ENCODE measurements at regions not wholly inside any gene's neighbourhood (a gene's known extent, or its start where the extent isn't known, plus 50 kb on each side); places are given as distances from the start of the nearest gene placed in this dataset.

- DNase-seq (ENCODE audit: insufficient read length, low spot score) (no peak), FAIRE-seq (no peak)
Measured at GRCh38 chr3:113094337-113095221, 103.8 kb downstream of the GTPBP8 start.

- FAIRE-seq (no peak), DNase-seq (ENCODE audit: insufficient read length, low spot score) (no peak)
Measured at GRCh38 chr3:113096188-113096892, 105.6 kb downstream of the GTPBP8 start.

GRCh38 chr3:113097960-113098447, 107.2 kb downstream of the GTPBP8 start:
- DNase-seq (ENCODE audit: insufficient read length, low spot score) (no peak), FAIRE-seq (no peak)

GRCh38 chr3:113100063-113100462, 109.3 kb downstream of the GTPBP8 start:
- FAIRE-seq = no peak
- DNase-seq (ENCODE audit: insufficient read length, low spot score) = no peak

- no peak for FAIRE-seq
- no peak for DNase-seq (ENCODE audit: insufficient read length, low spot score)
Measured at GRCh38 chr3:113103588-113103987, 107.8 kb upstream of the BOC start.

- FAIRE-seq (no peak), DNase-seq (ENCODE audit: insufficient read length, low spot score) (no peak)
Measured at GRCh38 chr3:113104357-113105092, 106.8 kb upstream of the BOC start.

- no peak for FAIRE-seq
- DNase-seq (ENCODE audit: insufficient read length, low spot score) = no peak
Measured at GRCh38 chr3:113105093-113105449, 106.3 kb upstream of the BOC start.

- DNase-seq (ENCODE audit: insufficient read length, low spot score) (no peak), FAIRE-seq (no peak)
Measured at GRCh38 chr3:113105966-113106660, 105.2 kb upstream of the BOC start.

- no peak for DNase-seq (ENCODE audit: insufficient read length, low spot score)
- no peak for FAIRE-seq
Measured at GRCh38 chr3:113110267-113110666, 101.1 kb upstream of the BOC start.

- no peak for FAIRE-seq
- DNase-seq (ENCODE audit: insufficient read length, low spot score) = no peak
Measured at GRCh38 chr3:113111011-113111707, 100.2 kb upstream of the BOC start.

GRCh38 chr3:113113361-113113760, 98.0 kb upstream of the BOC start:
- DNase-seq (ENCODE audit: insufficient read length, low spot score) = no peak
- no peak for FAIRE-seq

GRCh38 chr3:113117511-113118234, 93.7 kb upstream of the BOC start:
- DNase-seq (ENCODE audit: insufficient read length, low spot score) (no peak), FAIRE-seq (no peak)

GRCh38 chr3:113118336-113118735, 93.0 kb upstream of the BOC start:
- FAIRE-seq (no peak), DNase-seq (ENCODE audit: insufficient read length, low spot score) (no peak)

GRCh38 chr3:113124256-113124830, 87.0 kb upstream of the BOC start:
- FAIRE-seq = no peak
- no peak for DNase-seq (ENCODE audit: insufficient read length, low spot score)

- DNase-seq (ENCODE audit: insufficient read length, low spot score) = no peak
- no peak for FAIRE-seq
Measured at GRCh38 chr3:113125951-113126350, 85.4 kb upstream of the BOC start.

- FAIRE-seq (no peak), DNase-seq (ENCODE audit: insufficient read length, low spot score) (no peak)
Measured at GRCh38 chr3:113128386-113129015, 82.9 kb upstream of the BOC start.

- FAIRE-seq (no peak), DNase-seq (ENCODE audit: insufficient read length, low spot score) (no peak)
Measured at GRCh38 chr3:113129168-113129567, 82.2 kb upstream of the BOC start.

GRCh38 chr3:113132571-113132996, 78.8 kb upstream of the BOC start:
- no peak for FAIRE-seq
- DNase-seq (ENCODE audit: insufficient read length, low spot score) = no peak

- DNase-seq (ENCODE audit: insufficient read length, low spot score) (no peak), FAIRE-seq (no peak)
Measured at GRCh38 chr3:113133140-113133539, 78.2 kb upstream of the BOC start.
